ENCODE measurements at regions not wholly inside any gene's neighbourhood (a gene's known extent, or its start where the extent isn't known, plus 50 kb on each side); places are given as distances from the start of the nearest gene placed in this dataset.
"Not testable (repeated sequence)": the region's sequence is repeated elsewhere in the genome, so short reads cannot be mapped to it uniquely, and the experiment has no call there.

DNA sequence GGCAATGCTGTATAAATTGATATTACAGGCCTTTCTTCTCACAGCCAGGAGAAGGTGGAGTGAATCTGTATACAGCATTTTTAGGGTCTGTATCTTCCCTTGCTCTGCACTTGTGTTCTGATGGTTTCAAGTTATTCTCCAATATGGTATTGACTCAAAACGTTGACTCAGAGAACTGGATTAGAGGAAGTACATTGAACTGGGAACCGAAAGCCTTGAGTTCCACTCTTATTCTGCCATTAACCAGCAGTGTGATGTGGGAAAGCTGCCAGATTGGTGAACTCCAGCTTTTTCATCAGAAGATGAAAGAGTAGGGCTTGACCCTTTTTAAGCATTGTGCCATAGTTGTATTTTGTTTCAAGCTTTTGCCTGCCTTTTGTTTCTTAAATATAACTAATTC lies 167.7 kb downstream of the SPRY2 start:
- DNase-seq (ENCODE audit: low spot score), result no peak

DNA sequence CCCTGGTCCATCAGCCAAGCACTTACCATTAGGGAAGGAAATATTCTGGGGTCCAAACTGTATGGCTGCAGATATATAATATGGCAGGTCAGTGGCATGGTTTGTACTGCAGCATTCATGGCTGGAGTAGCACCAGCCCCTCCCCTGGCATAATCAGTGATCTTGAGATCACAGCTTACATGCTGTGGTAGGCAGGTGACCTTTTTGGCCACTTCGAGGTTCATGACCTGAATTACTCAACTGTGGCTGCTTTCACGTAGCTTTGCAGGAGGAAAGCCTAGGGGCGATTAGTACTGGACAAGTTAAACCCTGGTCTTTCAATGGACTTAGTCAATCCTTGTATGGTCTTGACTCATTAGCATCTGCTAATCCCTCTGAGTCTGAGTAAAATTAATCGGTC lies 169.8 kb downstream of the SPRY2 start:
- no peak for DNase-seq (ENCODE audit: low spot score)

DNA sequence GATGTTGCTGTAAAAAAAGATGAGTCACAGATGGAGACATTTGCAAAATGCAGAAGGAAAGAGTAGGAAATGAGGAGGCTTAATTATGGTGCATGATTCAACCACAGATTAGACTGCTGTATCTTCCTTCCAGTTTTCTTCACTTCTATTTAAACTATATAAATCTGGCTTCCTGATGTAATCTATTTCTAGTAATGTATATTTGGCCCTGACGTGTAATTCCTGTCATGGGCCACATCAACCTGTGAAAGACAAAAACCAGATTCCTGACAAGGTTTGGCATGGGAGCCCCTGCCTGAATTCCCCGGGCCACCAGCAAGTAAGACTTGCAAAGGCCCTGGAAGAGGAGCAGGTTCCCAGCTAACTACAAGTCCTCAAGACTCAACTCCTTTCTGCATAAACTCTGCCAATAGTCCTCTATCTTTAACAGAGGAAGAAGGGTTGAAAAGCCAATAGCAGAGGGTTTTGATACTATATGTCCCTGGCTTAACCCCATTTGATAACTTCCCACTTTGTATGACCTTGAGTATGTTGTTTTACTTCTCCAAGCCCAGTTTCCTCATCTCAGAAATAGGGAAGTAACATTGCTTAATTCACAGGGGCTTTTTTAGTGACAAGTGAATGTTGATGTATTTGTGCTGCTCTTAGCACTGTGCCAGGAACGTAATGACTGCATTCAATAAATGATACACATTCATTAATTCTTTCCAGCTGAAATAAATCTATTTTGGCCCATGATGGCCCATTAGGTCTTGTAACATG lies 172.7 kb downstream of the SPRY2 start:
- no peak for DNase-seq (ENCODE audit: low spot score)

DNA sequence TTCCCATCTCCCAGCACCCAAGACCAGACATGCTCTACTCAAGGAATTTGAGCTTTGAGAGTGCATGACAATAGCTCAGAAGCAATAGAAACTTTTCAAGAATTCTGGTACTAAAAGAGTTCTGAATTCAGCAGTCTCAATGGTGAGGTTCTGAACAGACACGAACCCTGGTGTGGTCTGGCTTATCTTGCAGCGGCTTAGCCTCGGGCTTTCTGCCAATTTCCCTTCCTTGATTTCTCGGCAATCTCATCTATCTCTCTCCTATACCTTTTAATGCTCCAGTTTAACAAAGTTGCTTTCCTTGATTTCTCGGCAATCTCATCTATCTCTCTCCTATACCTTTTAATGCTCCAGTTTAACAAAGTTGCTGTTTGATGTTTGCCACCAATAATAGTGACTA lies 174.6 kb downstream of the SPRY2 start:
- DNase-seq (ENCODE audit: low spot score), result no peak

DNA sequence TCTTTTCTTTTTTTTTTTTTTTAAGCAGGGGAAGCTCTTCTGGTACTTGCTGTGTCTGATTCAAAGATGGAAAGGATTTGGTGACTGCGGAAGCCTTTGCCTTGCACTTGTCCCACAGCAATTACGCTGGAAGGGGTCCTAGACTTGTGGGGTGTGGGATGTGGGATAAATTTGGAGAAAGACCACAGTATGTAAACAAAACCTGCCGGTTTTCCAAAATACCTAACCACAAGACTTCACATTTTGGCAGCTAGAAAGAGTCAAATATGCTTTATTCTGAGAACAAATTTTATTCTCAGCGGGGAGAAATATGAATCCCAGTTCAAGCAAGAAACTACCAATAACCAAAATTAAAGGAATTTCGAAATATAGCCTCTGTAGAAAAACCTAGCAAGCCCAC lies 176.5 kb downstream of the SPRY2 start:
- no peak for DNase-seq (ENCODE audit: low spot score)

DNA sequence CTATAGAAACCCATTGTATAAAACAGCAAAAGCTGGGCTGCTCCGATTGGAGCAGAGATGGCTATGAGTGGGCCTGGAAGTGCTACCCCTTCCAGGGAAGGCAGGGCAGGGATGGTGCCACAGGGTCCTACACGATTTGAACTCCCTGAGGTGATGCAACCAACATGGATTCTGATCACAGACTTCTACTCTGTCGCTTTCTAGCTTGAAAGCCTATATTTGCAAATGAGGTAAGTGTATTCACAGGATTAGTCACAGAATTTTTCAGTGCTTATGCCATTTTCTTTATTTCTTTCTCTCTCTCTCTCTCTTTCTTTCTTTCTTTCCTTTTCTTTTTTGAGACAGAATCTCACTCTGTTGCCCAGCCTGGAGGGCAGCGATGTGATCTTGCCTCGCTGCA lies 179.0 kb downstream of the SPRY2 start:
- no peak for DNase-seq (ENCODE audit: low spot score)

DNA sequence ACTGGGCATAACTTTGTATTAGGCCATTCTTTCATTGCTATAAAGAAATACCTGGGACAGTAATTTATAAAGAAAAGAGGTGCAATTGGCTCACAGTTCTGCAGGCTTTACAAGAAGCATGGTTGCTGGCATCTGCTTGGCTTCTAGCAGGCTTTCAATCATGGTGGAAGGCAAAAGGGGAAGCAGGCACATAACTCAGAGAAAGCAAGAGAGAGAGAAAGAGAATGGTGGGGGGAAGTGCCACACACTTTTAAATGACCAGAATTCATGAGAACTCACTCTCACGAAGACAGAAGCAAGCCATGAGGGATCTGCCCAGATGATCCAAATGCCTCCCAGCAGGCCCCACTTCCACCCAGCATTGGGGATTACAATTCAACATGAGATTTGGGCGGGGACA lies 179.7 kb downstream of the SPRY2 start:
- DNase-seq (ENCODE audit: low spot score), result no peak

DNA sequence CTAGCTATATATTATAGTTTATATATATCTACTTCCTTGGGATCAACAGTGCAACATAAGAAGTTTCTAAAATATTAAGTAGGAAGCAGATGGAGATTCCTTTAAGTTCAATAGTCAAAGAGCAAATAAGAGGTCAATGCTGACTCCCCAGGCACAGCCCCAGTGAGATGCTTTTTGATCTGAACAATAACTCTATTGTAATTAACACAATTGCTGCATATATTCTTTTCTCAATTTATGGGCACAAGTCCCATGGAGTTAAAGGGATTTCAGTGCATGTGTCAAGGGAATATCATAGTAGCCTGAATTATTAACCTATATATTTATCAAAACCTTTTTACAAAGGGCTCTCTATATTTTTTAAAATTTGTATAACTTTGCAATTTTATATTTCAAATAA lies 180.8 kb downstream of the SPRY2 start:
- DNase-seq (ENCODE audit: low spot score), result no peak

DNA sequence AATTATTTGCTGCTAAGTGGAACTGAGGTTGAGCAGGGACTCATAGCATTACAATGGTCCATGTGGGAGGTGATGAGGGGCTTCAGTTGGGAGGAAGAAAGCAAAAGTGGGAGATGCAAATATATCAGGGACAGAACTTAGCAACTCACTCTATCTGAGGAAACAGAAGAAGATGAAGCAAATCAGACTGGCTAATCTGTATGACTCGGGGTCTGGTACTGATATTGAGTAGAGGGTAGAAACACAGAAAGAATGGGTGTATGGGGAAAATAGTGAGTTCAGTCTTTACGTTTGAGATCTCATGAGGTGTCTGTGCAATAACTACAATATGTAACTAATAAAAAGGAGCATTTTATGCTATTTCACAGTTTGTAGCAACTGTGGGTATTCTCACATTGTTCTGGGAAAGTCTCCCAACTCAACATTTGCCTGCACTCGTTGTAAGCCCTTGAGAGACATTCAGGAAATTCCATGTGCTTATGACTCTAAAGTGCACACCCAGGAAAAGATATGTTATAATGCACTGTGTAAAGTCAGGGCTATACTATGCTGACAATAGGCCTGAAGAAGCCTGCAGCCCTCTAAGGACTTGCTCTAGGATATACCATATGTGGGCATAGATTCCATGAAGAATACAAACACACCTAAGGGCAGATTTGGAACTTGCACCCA lies 183.5 kb downstream of the SPRY2 start:
- no peak for DNase-seq (ENCODE audit: low spot score)

DNA sequence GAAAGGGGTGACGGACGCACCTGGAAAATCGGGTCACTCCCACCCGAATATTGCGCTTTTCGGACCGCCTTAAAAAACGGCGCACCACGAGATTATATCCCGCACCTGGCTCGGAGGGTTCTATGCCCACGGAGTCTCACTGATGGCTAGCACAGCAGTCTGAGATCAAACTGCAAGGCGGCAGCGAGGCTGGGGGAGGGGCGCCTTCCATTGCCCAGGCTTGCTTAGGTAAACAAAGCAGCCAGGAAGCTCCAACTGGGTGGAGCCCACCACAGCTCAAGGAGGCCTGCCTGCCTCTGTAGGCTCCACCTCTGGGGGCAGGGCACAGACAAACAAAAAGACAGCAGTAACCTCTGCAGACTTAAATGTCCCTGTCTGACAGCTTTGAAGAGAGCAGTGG lies 188.8 kb downstream of the SPRY2 start:
- not testable (repeated sequence) for DNase-seq (ENCODE audit: low spot score)

DNA sequence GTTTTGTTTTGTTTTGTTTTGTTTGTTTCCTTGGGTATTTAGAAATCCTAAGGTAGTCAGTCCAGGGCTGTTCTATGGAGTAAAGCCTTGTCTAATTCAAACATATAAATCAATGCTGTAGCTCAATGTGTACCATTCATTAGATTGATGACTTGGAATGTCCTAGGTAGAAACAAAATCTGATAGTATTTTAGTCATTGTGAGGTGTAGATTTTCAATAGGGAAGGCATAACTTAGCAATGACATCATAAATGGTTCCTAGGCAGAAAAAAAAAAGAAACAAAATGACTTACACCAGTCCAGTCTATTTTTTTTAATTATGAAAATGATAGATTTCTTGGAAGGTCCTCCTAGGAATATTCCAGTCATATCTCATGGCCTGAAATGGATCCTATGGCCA lies 189.9 kb downstream of the SPRY2 start:
- no peak for DNase-seq (ENCODE audit: low spot score)

DNA sequence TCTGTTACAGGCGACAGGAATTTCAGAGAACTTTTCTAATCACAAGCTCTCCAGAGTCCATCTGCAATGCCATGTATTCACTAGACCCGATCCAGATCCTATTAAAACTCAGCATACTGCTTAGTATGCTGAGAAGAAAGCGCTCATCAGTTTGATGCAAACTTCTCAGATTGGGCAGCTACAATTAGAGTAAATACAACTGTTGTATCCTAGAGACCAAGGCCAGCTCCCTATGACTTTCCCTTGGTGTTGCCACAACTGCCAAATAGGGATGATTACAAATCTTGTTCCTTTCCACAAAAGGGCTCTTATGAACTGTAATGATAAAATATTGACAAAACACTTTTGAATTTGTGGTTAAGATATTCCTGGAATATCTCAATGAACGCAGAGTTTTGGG lies 191.2 kb downstream of the SPRY2 start:
- DNase-seq (ENCODE audit: low spot score), result no peak

DNA sequence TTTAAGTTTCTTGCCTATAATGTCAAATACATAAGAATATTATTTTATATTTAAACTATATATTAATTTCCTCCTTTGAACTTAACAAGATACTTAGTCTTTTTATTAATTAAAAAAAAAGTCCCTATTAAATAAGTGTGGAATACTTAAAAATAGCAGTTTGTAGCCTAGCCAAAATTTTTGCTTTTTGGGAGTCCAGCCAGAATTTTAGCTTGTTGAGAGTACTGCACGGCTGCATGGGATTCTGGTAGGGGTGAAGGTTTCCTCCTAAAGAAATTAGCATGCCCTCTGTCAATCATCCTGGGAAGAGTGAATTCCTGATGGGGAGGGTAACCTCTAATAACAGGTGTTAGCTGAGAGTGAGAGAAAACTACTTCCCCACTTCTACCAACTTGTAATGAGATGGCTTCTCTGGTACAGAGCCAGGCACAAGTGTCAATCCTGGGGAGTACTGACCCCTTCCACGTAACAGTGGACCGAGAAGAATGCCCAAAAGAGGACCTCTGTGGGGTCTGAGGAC lies 195.7 kb downstream of the SPRY2 start:
- no peak for DNase-seq (ENCODE audit: low spot score)

DNA sequence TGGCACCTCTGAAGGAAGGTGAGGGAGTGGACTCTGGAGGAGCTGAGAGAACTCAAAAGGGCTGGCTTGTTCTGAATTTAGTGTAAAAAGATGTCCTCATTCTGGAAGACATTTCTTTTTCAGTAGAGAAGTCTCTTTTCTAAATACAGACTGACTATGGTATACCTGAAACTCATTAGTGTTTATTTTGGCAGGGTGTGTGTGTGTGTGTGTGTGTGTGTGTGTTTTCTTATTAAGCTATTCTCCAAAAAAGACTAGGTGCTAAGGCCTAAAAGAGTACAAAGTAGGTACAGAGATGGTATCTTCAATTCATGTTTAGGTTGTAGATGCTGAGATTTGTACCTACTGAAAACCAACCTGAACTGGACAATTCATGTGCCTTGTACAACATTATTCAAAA lies 196.4 kb downstream of the SPRY2 start:
- DNase-seq (ENCODE audit: low spot score), result no peak

DNA sequence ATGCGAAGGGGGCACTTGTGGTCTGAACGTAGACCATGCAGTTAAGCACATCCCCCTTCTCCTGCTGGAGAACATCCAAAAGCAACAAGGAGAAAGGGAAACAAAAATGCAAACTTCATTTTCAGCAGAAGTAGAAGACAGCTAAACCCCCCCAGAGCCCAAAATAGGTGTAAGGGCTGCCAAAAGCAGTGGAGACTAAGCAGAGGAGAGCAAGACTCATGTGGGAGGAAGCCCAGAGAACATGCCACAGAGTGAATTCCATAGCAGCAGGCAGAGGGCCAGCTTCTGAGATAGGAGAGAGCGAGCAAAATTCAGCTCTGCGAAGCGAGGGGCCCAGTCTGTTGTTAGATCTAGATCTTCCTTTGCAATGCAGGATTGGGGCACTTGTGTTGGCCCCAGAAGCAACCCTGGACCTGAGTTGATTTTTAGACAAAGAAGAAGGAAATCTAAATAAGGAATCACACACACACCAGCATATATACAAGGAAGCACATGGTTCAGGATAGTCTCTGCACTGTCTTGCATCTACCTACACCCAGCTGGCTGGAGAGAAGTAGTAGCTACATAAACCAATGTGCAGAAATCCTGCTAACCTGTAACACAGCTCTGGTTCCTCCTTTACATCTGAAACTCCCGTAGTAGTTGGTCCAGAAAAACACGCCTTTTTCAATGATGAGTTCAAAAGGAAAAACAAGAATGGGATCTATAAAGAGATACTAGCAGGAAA lies 199.6 kb downstream of the SPRY2 start:
- no peak for DNase-seq (ENCODE audit: low spot score)

DNA sequence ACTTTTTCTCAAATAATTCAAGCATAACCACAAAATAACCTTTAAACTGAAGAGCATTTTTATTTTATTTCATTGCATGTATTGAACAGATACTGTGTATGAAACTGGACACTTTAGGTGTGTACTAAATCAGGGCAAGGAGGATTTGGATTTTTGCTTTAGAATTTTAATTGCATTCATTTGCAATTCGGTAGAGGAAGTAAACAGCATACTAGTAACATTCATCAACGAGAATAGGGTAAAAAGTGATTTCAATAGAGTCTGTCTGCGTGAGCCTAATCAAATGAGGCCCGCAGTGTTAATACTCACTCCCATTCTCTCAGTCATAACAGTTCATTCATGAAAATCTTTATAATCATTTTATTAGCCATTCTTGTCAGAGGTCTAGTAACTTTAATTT lies 200.2 kb downstream of the SPRY2 start:
- no peak for DNase-seq (ENCODE audit: low spot score)

DNA sequence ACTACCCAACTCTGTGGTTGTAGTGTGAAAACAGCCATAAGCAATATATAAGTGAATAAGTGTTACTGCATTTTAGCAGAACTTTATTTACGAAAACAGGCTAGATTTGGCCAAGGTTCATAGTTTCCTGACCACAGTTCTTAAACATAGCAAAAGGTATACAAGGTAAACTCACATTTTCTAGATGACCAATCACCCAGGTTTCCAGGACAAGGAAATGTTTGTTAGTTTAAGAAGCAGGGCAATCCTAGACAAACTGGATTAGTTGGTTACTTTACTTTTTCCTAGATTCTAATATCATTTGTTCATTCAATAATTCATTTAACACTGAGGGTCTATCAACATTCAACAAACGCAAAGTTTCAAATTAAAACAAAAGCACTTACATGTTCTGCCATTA lies 201.7 kb downstream of the SPRY2 start:
- DNase-seq (ENCODE audit: low spot score), result no peak

DNA sequence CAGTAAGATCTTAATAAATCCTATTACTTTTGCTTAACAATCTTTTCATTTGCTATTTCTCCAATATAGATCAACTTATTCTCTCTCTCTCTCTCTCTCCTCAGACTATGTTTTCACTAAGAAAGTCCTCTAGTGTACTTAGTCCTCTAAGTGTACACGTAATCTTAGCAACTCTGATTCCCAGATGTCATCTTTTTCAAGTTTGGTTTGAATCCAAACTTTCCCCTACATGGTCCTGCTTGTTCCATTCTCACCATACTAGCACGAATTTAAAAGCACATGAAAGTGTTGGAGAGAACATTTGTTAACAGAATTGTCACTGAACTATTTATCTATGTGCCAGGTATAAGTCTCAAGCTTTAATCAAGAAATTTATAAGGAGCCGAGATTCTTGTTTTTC lies 202.9 kb downstream of the SPRY2 start:
- no peak for DNase-seq (ENCODE audit: low spot score)

DNA sequence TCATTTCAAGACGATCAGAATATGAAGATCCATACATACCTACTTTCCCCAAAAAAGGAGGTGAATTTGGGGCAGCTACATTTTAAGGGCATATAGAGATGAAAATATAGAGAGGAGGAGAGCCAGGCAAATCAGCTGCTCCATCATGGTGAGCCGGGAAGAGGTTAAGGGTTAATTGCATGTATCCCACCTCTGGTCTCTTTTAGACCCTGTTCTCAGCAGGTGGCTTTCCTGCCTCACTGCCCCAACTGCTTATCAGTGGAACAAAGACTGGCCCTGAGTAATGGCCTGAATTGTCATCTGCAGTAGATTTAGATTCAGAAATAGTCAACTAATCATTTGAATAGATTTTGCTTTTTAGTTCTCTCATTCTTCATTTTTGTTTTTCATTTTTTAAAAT lies 206.6 kb downstream of the SPRY2 start:
- no peak for DNase-seq (ENCODE audit: low spot score)

DNA sequence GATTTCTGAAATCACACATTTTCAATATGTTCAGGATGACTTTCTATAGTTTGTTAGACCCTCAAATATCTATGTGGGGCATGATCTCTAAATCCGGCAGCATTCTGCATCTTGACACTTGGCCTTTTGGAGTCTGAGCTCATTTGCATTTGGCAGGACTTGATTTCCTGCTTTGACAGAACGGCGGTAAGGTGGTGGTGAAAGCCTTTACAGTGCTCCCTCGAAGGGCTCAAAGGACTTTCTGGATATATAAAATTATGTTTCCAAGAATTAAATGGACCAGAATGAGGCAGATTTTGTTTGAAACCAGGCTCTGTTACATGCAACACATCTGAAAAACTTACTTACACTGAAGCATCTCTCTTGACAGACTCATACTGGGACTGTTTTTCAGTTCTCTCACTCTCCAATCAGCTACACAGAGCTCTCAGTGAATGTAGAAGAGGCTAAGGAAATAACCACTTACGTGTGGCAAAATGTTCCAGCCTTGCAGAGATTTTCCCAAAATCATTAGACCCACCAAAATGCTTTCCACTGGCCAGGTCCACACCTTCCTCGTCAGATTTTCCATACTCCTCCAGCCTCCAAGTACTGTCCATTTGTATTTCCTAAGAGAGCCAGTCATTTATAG lies 207.2 kb downstream of the SPRY2 start:
- no peak for DNase-seq (ENCODE audit: low spot score)

DNA sequence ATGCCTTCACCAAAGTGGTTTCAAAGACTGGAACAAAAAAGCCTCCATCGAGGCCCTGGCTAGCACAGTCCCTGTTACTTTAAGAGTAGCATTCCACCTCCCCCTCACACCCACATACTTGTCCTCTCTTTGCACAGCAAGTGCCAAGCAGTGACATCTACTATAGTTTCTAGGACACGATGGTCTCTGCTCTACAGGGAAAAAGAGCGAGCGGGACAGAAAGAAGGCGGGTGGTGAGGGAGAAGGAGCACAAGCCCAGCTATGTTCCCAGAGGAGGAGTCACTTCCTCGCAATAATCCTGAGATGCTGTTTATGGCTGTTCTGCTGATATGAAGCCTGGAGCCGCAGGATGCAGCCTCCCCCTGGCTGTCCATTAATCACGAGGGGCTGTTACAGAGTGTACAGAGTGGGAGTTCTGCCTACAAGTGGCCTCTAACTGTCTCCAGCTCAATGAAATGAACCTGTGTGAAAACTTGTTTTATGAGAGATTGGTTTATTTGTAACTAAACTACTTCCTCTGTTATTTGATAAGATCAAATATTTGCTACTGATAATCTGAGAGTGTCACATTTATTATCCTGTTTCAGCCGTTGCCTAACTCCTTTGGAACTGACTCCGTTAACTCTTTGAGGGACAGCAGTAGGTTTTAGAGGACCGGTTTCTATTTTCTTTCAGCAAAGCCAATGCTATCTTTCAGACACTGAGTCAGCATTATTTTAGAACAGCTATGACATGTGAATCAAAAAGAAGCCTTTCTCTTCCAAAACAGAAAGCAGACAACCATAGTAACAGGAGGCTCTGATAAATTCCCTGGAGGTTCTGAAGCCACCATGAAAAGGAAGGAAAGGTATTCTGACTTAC lies 208.0 kb downstream of the SPRY2 start:
- no peak for DNase-seq (ENCODE audit: low spot score)

DNA sequence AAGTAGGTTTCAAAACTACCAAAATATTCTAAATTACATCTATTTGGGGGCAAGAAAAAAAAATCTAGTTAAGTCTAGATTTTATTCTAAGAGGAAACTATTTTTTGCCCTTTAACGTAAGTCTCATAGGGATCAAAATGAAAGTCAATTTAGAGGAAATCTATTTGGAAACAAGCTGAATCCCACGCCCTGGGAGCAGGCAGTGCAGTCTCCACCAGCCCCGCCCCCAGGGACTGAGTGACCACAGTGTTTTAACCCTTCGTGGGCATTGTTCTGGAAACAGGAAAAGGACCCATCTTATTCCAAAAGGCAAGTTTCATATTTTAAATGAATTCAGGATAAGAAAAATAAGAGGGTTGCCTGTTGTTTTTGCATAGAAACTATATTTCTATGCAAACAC lies 209.7 kb downstream of the SPRY2 start:
- no peak for DNase-seq (ENCODE audit: low spot score)

Data from NAMALWA (cell line).